Subcutaneous abdominal adipose tissue (tissue), 5 donors: ENCODE measurements at regions not wholly inside any gene's neighbourhood (a gene's known extent, or its start where the extent isn't known, plus 50 kb on each side); places are given as distances from the start of the nearest gene placed in this dataset.

ENCODE experiments used
- H3K27ac ChIP-seq: one replicate; pipeline ENCODE4 v1.7.0; 2013; ENCODE audit warnings: low read depth, mild to moderate bottlenecking, inconsistent platforms, low read length, moderate library complexity
- H3K27me3 ChIP-seq, 5 donors: one replicate each; pipeline ENCODE4 v1.7.0; 2013; ENCODE audit warnings: low read length in 5 of 5, inconsistent platforms in 1 of 5; ENCODE audit not compliant: control insufficient read depth in 5 of 5, insufficient read depth in 4 of 5
- H3K36me3 ChIP-seq, 5 donors: one replicate each; pipeline ENCODE4 v1.7.0; 2013; ENCODE audit warnings: low read length in 5 of 5; ENCODE audit not compliant: control insufficient read depth in 5 of 5, insufficient read depth in 5 of 5
- H3K4me1 ChIP-seq, 5 donors: one replicate each; pipeline ENCODE4 v1.7.0; 2013; ENCODE audit warnings: low read length in 5 of 5, mild to moderate bottlenecking in 3 of 5, moderate library complexity in 1 of 5; ENCODE audit not compliant: control insufficient read depth in 5 of 5, insufficient read depth in 5 of 5
- H3K4me3 ChIP-seq, 5 donors: one replicate each; pipeline ENCODE4 v1.7.0; 2013; ENCODE audit warnings: low read length in 5 of 5, low read depth in 1 of 5
- H3K9ac ChIP-seq, 5 donors: one replicate each; pipeline ENCODE4 v1.7.0; 2013; ENCODE audit warnings: low read length in 5 of 5, mild to moderate bottlenecking in 4 of 5, moderate library complexity in 3 of 5
- H3K9me3 ChIP-seq, 5 donors: one replicate each; pipeline ENCODE4 v1.7.0; 2013; ENCODE audit warnings: low read length in 5 of 5; ENCODE audit not compliant: control insufficient read depth in 5 of 5
- donor health status: healthy.
- donor health status: healthy.
- donor health status: healthy.
- donor health status: healthy.
- donor health status: healthy.

GRCh38 chr21:25234857-25235801, 372.2 kb downstream of the MRPL39 start:
- Histone ChIP-seq H3K4me1 (no peaks in the 10 kb centered on the region), H3K27me3 (no peaks in the 10 kb centered on the region), H3K36me3 (no peaks in the 10 kb centered on the region), H3K27ac (no peak overlapping the region), H3K9ac (no peak overlapping the region), H3K9me3 (peaks cover 0 to 6% (median 0%) of the 10 kb centered on the region in 5 donors), H3K4me3 (no peak overlapping the region)

GRCh38 chr21:25220954-25221353, 386.3 kb downstream of the MRPL39 start:
- Histone ChIP-seq H3K4me1 (no peaks in the 10 kb centered on the region), H3K27ac (no peak overlapping the region), H3K9me3 (peaks cover 0 to 17% (median 11%) of the 10 kb centered on the region in 5 donors), H3K4me3 (no peak overlapping the region), H3K9ac (no peak overlapping the region), H3K36me3 (no peaks in the 10 kb centered on the region), H3K27me3 (no peaks in the 10 kb centered on the region)

- no peak overlapping the region for H3K27ac ChIP-seq
- H3K4me3 ChIP-seq, result no peak overlapping the region
- no peaks in the 10 kb centered on the region for H3K36me3 ChIP-seq
- H3K27me3 ChIP-seq, result no peaks in the 10 kb centered on the region
- no peak overlapping the region for H3K9ac ChIP-seq
- H3K4me1 ChIP-seq, result no peaks in the 10 kb centered on the region
- peaks cover 0 to 17% (median 11%) of the 10 kb centered on the region in 5 donors for H3K9me3 ChIP-seq
Measured at GRCh38 chr21:25220169-25220568, 387.1 kb downstream of the MRPL39 start.

- Histone ChIP-seq H3K9me3 (peaks cover 0 to 6% (median 5%) of the 10 kb centered on the region in 5 donors), H3K4me1 (no peaks in the 10 kb centered on the region)
Measured at GRCh38 chr21:25215698-25216384, 391.4 kb downstream of the MRPL39 start.

GRCh38 chr21:25214676-25215075, 392.6 kb downstream of the MRPL39 start:
- no peak overlapping the region for H3K9ac ChIP-seq
- no peaks in the 10 kb centered on the region for H3K36me3 ChIP-seq
- peaks cover 0 to 3% (median 2%) of the 10 kb centered on the region in 5 donors for H3K9me3 ChIP-seq
- no peak overlapping the region for H3K4me3 ChIP-seq
- no peaks in the 10 kb centered on the region for H3K27me3 ChIP-seq
- H3K27ac ChIP-seq, result no peak overlapping the region
- H3K4me1 ChIP-seq, result no peaks in the 10 kb centered on the region

More at GRCh38 chr21:25215698-25216384, 391.4 kb downstream of the MRPL39 start:
- Histone ChIP-seq H3K27ac (no peak overlapping the region), H3K36me3 (no peaks in the 10 kb centered on the region), H3K27me3 (no peaks in the 10 kb centered on the region), H3K9ac (no peak overlapping the region), H3K4me3 (no peak overlapping the region)

- Histone ChIP-seq H3K36me3 (no peaks in the 10 kb centered on the region), H3K4me1 (no peaks in the 10 kb centered on the region), H3K27me3 (no peaks in the 10 kb centered on the region), H3K9me3 (no peaks in the 10 kb centered on the region), H3K4me3 (no peak overlapping the region), H3K9ac (no peak overlapping the region), H3K27ac (no peak overlapping the region)
Measured at GRCh38 chr21:25199944-25200343, 407.3 kb downstream of the MRPL39 start.

GRCh38 chr21:25191141-25191540, 416.1 kb downstream of the MRPL39 start:
- peaks cover 0 to 3% (median 0%) of the 10 kb centered on the region in 5 donors for H3K4me1 ChIP-seq

GRCh38 chr21:25189497-25189896, 417.8 kb downstream of the MRPL39 start:
- no peaks in the 10 kb centered on the region for H3K9me3 ChIP-seq
- H3K27me3 ChIP-seq, result no peaks in the 10 kb centered on the region
- no peak overlapping the region for H3K27ac ChIP-seq
- H3K4me1 ChIP-seq, result peaks cover 0 to 4% (median 0%) of the 10 kb centered on the region in 5 donors
- no peak overlapping the region for H3K4me3 ChIP-seq
- H3K9ac ChIP-seq, result no peak overlapping the region
- H3K36me3 ChIP-seq, result no peaks in the 10 kb centered on the region

More at GRCh38 chr21:25191141-25191540, 416.1 kb downstream of the MRPL39 start:
- Histone ChIP-seq H3K9me3 (no peaks in the 10 kb centered on the region), H3K27me3 (no peaks in the 10 kb centered on the region), H3K27ac (no peak overlapping the region), H3K4me3 (no peak overlapping the region), H3K36me3 (no peaks in the 10 kb centered on the region), H3K9ac (no peak overlapping the region)

GRCh38 chr21:25188677-25189079, 418.6 kb downstream of the MRPL39 start:
- H3K4me1 ChIP-seq, result peaks cover 0 to 4% (median 0%) of the 10 kb centered on the region in 5 donors
- H3K27ac ChIP-seq, result no peak overlapping the region
- H3K9ac ChIP-seq, result no peak overlapping the region
- H3K36me3 ChIP-seq, result no peaks in the 10 kb centered on the region
- no peaks in the 10 kb centered on the region for H3K9me3 ChIP-seq
- no peak overlapping the region for H3K4me3 ChIP-seq
- H3K27me3 ChIP-seq, result no peaks in the 10 kb centered on the region

GRCh38 chr21:25186273-25186672, 421.0 kb downstream of the MRPL39 start:
- Histone ChIP-seq H3K9ac (no peak overlapping the region), H3K36me3 (no peaks in the 10 kb centered on the region), H3K4me3 (no peak overlapping the region), H3K27me3 (no peaks in the 10 kb centered on the region), H3K9me3 (no peaks in the 10 kb centered on the region), H3K4me1 (peaks cover 0 to 4% (median 0%) of the 10 kb centered on the region in 5 donors), H3K27ac (no peak overlapping the region)
